Trophoblast cell (in vitro differentiated cells and primary cell): ENCODE measurements at regions not wholly inside any gene's neighbourhood (a gene's known extent, or its start where the extent isn't known, plus 50 kb on each side); places are given as distances from the start of the nearest gene placed in this dataset.

ENCODE experiments used
- DNase-seq, 2 donors: peaks; one replicate each; pipeline ENCODE4 v3.0.0-alpha.2; 2016
- H2AFZ ChIP-seq: 2 replicates; pipeline ENCODE4 v1.6.1; 2013; ENCODE audit warnings: low read length, moderate library complexity, mild to moderate bottlenecking; ENCODE audit not compliant: insufficient read depth, poor library complexity
- H2AK5ac ChIP-seq: 2 replicates; pipeline ENCODE4 v1.6.1; 2013; ENCODE audit warnings: mild to moderate bottlenecking, low read length
- H2BK120ac ChIP-seq: 2 replicates; pipeline ENCODE4 v1.6.1; 2013; ENCODE audit warnings: low read length, mild to moderate bottlenecking, moderate library complexity; ENCODE audit not compliant: insufficient read depth, poor library complexity
- H2BK12ac ChIP-seq: 2 replicates; pipeline ENCODE4 v1.6.1; 2013; ENCODE audit warnings: mild to moderate bottlenecking, low read length, moderate library complexity
- H2BK5ac ChIP-seq: 2 replicates; pipeline ENCODE4 v1.6.1; 2013; ENCODE audit warnings: low read length, low read depth, moderate library complexity, mild to moderate bottlenecking; ENCODE audit not compliant: poor library complexity
- H3K14ac ChIP-seq: 2 replicates; pipeline ENCODE4 v1.6.1; 2013; ENCODE audit warnings: mild to moderate bottlenecking, low read length
- H3K18ac ChIP-seq: 2 replicates; pipeline ENCODE4 v1.6.1; 2013; ENCODE audit warnings: mild to moderate bottlenecking, low read length
- H3K23ac ChIP-seq: 2 replicates; pipeline ENCODE4 v1.6.1; 2013; ENCODE audit warnings: low read length
- H3K27ac ChIP-seq: 2 replicates; pipeline ENCODE4 v1.5.1; 2013; ENCODE audit warnings: low read depth, mild to moderate bottlenecking, inconsistent platforms, low read length, moderate library complexity
- H3K27me3 ChIP-seq: 2 replicates; pipeline ENCODE4 v1.6.1; 2013; ENCODE audit warnings: inconsistent platforms, mild to moderate bottlenecking, low read length, moderate library complexity; ENCODE audit not compliant: insufficient read depth
- H3K36me3 ChIP-seq, 2 experiments: 1 replicate in 1 of 2; 2 replicates in 1 of 2; pipeline ENCODE4 v1.6.1; 2013; ENCODE audit warnings: low read length in 2 of 2, mild to moderate bottlenecking in 2 of 2, moderate library complexity in 1 of 2; ENCODE audit not compliant: insufficient read depth in 2 of 2, control insufficient read depth in 1 of 2
- H3K4ac ChIP-seq: 2 replicates; pipeline ENCODE4 v1.6.1; 2013; ENCODE audit warnings: low read depth, mild to moderate bottlenecking, low read length, moderate library complexity
- H3K4me1 ChIP-seq, 2 experiments: 1 replicate in 1 of 2; 2 replicates in 1 of 2; pipeline ENCODE4 v1.6.1; 2013; ENCODE audit warnings: low read length in 2 of 2, mild to moderate bottlenecking in 2 of 2, moderate library complexity in 1 of 2; ENCODE audit not compliant: insufficient read depth in 2 of 2, control insufficient read depth in 1 of 2
- H3K4me2 ChIP-seq: 2 replicates; pipeline ENCODE4 v1.6.1; 2013; ENCODE audit warnings: inconsistent platforms, mild to moderate bottlenecking, low read length, moderate library complexity
- H3K4me3 ChIP-seq: 2 replicates; pipeline ENCODE4 v1.5.1; 2013; ENCODE audit warnings: mild to moderate bottlenecking, low read depth, low read length, inconsistent platforms
- H3K79me1 ChIP-seq: one replicate; pipeline ENCODE4 v1.6.1; 2013; ENCODE audit warnings: low read length
- H3K79me2 ChIP-seq: 2 replicates; pipeline ENCODE4 v1.6.1; 2013; ENCODE audit warnings: low read length, mild to moderate bottlenecking; ENCODE audit not compliant: control insufficient read depth, insufficient read depth, poor library complexity
- H3K9ac ChIP-seq: 2 replicates; pipeline ENCODE4 v1.6.1; 2013; ENCODE audit warnings: mild to moderate bottlenecking, low read length
- H3K9me3 ChIP-seq: 2 replicates; pipeline ENCODE4 v1.6.1; 2013; ENCODE audit warnings: low read depth, mild to moderate bottlenecking, control low read depth, inconsistent platforms, low read length; ENCODE audit not compliant: insufficient read depth
- H4K12ac ChIP-seq: 2 replicates; pipeline ENCODE4 v1.6.1; 2013; ENCODE audit warnings: low read depth, mild to moderate bottlenecking, low read length, moderate library complexity
- H4K8ac ChIP-seq: 2 replicates; pipeline ENCODE4 v1.6.1; 2013; ENCODE audit warnings: low read depth, mild to moderate bottlenecking, low read length, moderate library complexity
- H4K91ac ChIP-seq: one replicate; pipeline ENCODE4 v1.6.1; 2013; ENCODE audit warnings: low read depth, mild to moderate bottlenecking, low read length, moderate library complexity
- WGBS: extraction: QIAGEN DNeasy Blood & Tissue Kit; methylation state at CpG from one replicate; pipeline ENCODE4 v1.1.7; 2013; ENCODE audit warnings: missing lambda C conversion rate; ENCODE audit not compliant: insufficient read length, insufficient coverage; ENCODE audit errors: extremely low coverage; 5-methylcytosine and 5-hydroxymethylcytosine counted together

- no peak overlapping the region for H3K4me3 ChIP-seq
- no peak overlapping the region for H4K12ac ChIP-seq
- H3K9me3 ChIP-seq: no peaks in the 10 kb centered on the region
- H3K4me2 ChIP-seq: no peak overlapping the region
- H2AK5ac ChIP-seq: no peak overlapping the region
- H4K91ac ChIP-seq: no peak overlapping the region
- no peak for DNase-seq
- no peaks in the 10 kb centered on the region for H3K36me3 ChIP-seq
- no peak overlapping the region for H3K9ac ChIP-seq
- H2BK5ac ChIP-seq: no peak overlapping the region
- H3K79me1 ChIP-seq: peaks cover 5% of the 10 kb centered on the region
- H2AFZ ChIP-seq: no peak overlapping the region
- no CpG with 5 or more reads among the region's 4 CpGs for WGBS
- no peak overlapping the region for H2BK120ac ChIP-seq
- no peak overlapping the region for H3K27ac ChIP-seq
- no peak overlapping the region for H3K18ac ChIP-seq
- H2BK12ac ChIP-seq: no peak overlapping the region
- H3K27me3 ChIP-seq: no peaks in the 10 kb centered on the region
- no peak overlapping the region for H3K4ac ChIP-seq
- no peaks in the 10 kb centered on the region for H3K79me2 ChIP-seq
- H3K14ac ChIP-seq: no peak overlapping the region
- no peak overlapping the region for H3K23ac ChIP-seq
- peaks cover 0 to 2% of the 10 kb centered on the region in 2 experiments for H3K4me1 ChIP-seq
- H4K8ac ChIP-seq: no peak overlapping the region
Measured at GRCh38 chr2:144597388-144597787, 77.5 kb upstream of the ZEB2 start.

- no peak overlapping the region for H3K18ac ChIP-seq
Measured at GRCh38 chr2:144596073-144596871, 76.4 kb upstream of the ZEB2 start.

GRCh38 chr2:144595686-144596072, 75.8 kb upstream of the ZEB2 start:
- Histone ChIP-seq H3K4ac (no peak overlapping the region), H2AK5ac (no peak overlapping the region), H3K4me1 (peaks cover 0 to 2% of the 10 kb centered on the region in 2 experiments), H3K18ac (no peak overlapping the region), H2BK5ac (no peak overlapping the region), H3K9ac (no peak overlapping the region), H4K12ac (no peak overlapping the region), H2AFZ (no peak overlapping the region), H3K9me3 (no peaks in the 10 kb centered on the region), H4K8ac (no peak overlapping the region), H3K79me1 (peaks cover 5% of the 10 kb centered on the region), H3K4me3 (no peak overlapping the region), H2BK12ac (no peak overlapping the region), H3K27ac (peak overlapping the region; percentile 71), H2BK120ac (no peak overlapping the region), H3K27me3 (no peaks in the 10 kb centered on the region), H3K14ac (peak overlapping the region; percentile 44), H3K23ac (no peak overlapping the region), H3K79me2 (no peaks in the 10 kb centered on the region), H4K91ac (no peak overlapping the region), H3K36me3 (no peaks in the 10 kb centered on the region), H3K4me2 (no peak overlapping the region)
- no peak for DNase-seq
- WGBS: no CpG with 5 or more reads among the region's 4 CpGs

More at GRCh38 chr2:144596073-144596871, 76.4 kb upstream of the ZEB2 start:
- H3K27me3 ChIP-seq: no peaks in the 10 kb centered on the region
- no peaks in the 10 kb centered on the region for H3K79me2 ChIP-seq
- H3K9me3 ChIP-seq: no peaks in the 10 kb centered on the region
- no peak overlapping the region for H2AFZ ChIP-seq
- H3K4me3 ChIP-seq: no peak overlapping the region
- no CpG with 5 or more reads among the region's 9 CpGs for WGBS
- no peak for DNase-seq
- H4K12ac ChIP-seq: no peak overlapping the region
- H3K79me1 ChIP-seq: peaks cover 5% of the 10 kb centered on the region
- no peaks in the 10 kb centered on the region for H3K36me3 ChIP-seq
- no peak overlapping the region for H2AK5ac ChIP-seq
- no peak overlapping the region for H2BK5ac ChIP-seq
- H2BK12ac ChIP-seq: no peak overlapping the region
- H3K23ac ChIP-seq: no peak overlapping the region
- no peak overlapping the region for H3K14ac ChIP-seq
- no peak overlapping the region for H2BK120ac ChIP-seq
- H3K4me2 ChIP-seq: peak overlapping the region; percentile 5
- H3K27ac ChIP-seq: peak overlapping the region; percentile 71
- H4K8ac ChIP-seq: no peak overlapping the region
- peaks cover 0 to 2% of the 10 kb centered on the region in 2 experiments for H3K4me1 ChIP-seq
- H4K91ac ChIP-seq: no peak overlapping the region
- no peak overlapping the region for H3K4ac ChIP-seq
- no peak overlapping the region for H3K9ac ChIP-seq

- no peaks in the 10 kb centered on the region for H3K36me3 ChIP-seq
- H3K9ac ChIP-seq: no peak overlapping the region
- H2BK120ac ChIP-seq: no peak overlapping the region
- H3K4me2 ChIP-seq: no peak overlapping the region
- H3K9me3 ChIP-seq: no peaks in the 10 kb centered on the region
- H4K8ac ChIP-seq: no peak overlapping the region
- H2AFZ ChIP-seq: no peak overlapping the region
- H2AK5ac ChIP-seq: no peak overlapping the region
- no peak overlapping the region for H3K4me3 ChIP-seq
- H3K4me1 ChIP-seq: peaks cover 0 to 2% of the 10 kb centered on the region in 2 experiments
- no peak overlapping the region for H4K91ac ChIP-seq
- H3K27ac ChIP-seq: no peak overlapping the region
- H3K27me3 ChIP-seq: no peaks in the 10 kb centered on the region
- H2BK12ac ChIP-seq: peak overlapping the region; percentile 42
- no peaks in the 10 kb centered on the region for H3K79me2 ChIP-seq
- H3K18ac ChIP-seq: no peak overlapping the region
- H3K14ac ChIP-seq: no peak overlapping the region
- peaks cover 5% of the 10 kb centered on the region for H3K79me1 ChIP-seq
- DNase-seq: no peak
- no peak overlapping the region for H4K12ac ChIP-seq
- no peak overlapping the region for H3K23ac ChIP-seq
- no peak overlapping the region for H2BK5ac ChIP-seq
- no CpG with 5 or more reads among the region's 2 CpGs for WGBS
- H3K4ac ChIP-seq: no peak overlapping the region
Measured at GRCh38 chr2:144595279-144595678, 75.4 kb upstream of the ZEB2 start.
